ENCODE measurements at regions not wholly inside any gene's neighbourhood (a gene's known extent, or its start where the extent isn't known, plus 50 kb on each side); places are given as distances from the start of the nearest gene placed in this dataset.

- H3K4me3 ChIP-seq (replicated peaks in 1 of 3; ENCODE audit: insufficient read depth in 1 of 3, low read depth in 1 of 3, low read length in 3 of 3) = no peak overlapping the region
- no peak overlapping the region for H3K9ac ChIP-seq (replicated peaks; ENCODE audit: extremely low read depth, insufficient read depth, low read length)
- peaks cover 3 to 7% of the 10 kb centered on the region in 2 experiments for H3K27me3 ChIP-seq (ENCODE audit: control insufficient read depth in 2 of 2, insufficient read depth in 2 of 2, low read length in 2 of 2)
- H3K9me1 ChIP-seq (replicated peaks; ENCODE audit: control insufficient read depth, extremely low read depth, insufficient read depth, low read length) = no peaks in the 10 kb centered on the region
- no peak overlapping the region for H2AFZ ChIP-seq (ENCODE audit: low read depth, low read length)
- no TSS peak for BruUV-seq (replicated peaks)
- CTCF ChIA-PET = interaction anchor here (0.8 to 0.9 kb wide), 2 partner anchors 12 to 13 kb away, joined by 3 to 4 read pairs; no protein-coding TSS in a partner anchor
- H3K4me1 ChIP-seq (ENCODE audit: control insufficient read depth, extremely low read depth, insufficient read depth, low read length) = no peaks in the 10 kb centered on the region
- no peaks in the 10 kb centered on the region for H4K20me1 ChIP-seq (replicated peaks; ENCODE audit: control insufficient read depth, extremely low read depth, insufficient read depth, low read length)
- no peak overlapping the region for H3K4me2 ChIP-seq (ENCODE audit: insufficient read depth, low read length)
- no peaks in the 10 kb centered on the region for H3K79me2 ChIP-seq (ENCODE audit: control insufficient read depth, insufficient read depth, low read length)
- intact Hi-C loops (cut with micrococcal nuclease) = no loop called here
- no peaks in the 10 kb centered on the region for H3K9me3 ChIP-seq (replicated peaks; ENCODE audit: control insufficient read depth, insufficient read depth, low read length)
- no peak for DNase-seq (ENCODE audit: low read depth, low spot score)
- POLR2A ChIA-PET = no interaction called here
- H3K36me3 ChIP-seq (ENCODE audit: control insufficient read depth in 2 of 2, extremely low read depth in 1 of 2, insufficient read depth in 2 of 2, low read length in 2 of 2) = no peaks in the 10 kb centered on the region
- no peak overlapping the region for H3K27ac ChIP-seq (ENCODE audit: insufficient read depth, low read depth, low read length)
- FAIRE-seq = no peak
- dilution Hi-C loops (cut with MboI; ENCODE audit: extremely low pct_ligation_motif_present, low sequenced_read_pairs) = no loop called here
- TF ChIP-seq JUN (IDR thresholded peaks at IDR 0.05; ENCODE audit: borderline replicate concordance, insufficient read depth, insufficient read length, low read depth) (no peak), EZH2 (IDR thresholded peaks at IDR 0.05; ENCODE audit: borderline replicate concordance, low read depth, low read length, severe bottlenecking) (no peak), POLR2A (IDR thresholded peaks at IDR 0.05; ENCODE audit: low read depth, low read length) (no peak), CTCF (IDR thresholded peaks at IDR 0.05; ENCODE audit: extremely low read depth in 1 of 2, insufficient read depth in 1 of 2, low read depth in 1 of 2, low read length in 2 of 2) (no peak), MAX (IDR thresholded peaks at IDR 0.05; ENCODE audit: insufficient read depth, insufficient read length) (no peak), GATA2 (IDR thresholded peaks at IDR 0.05; ENCODE audit: insufficient read depth, insufficient read length, low read depth, low read length) (no peak), FOS (IDR thresholded peaks at IDR 0.05; ENCODE audit: borderline replicate concordance, insufficient read depth, low read length) (no peak), POLR2AphosphoS5 (IDR thresholded peaks at IDR 0.05; ENCODE audit: insufficient read depth, low read depth, low read length) (no peak), MYC (IDR thresholded peaks at IDR 0.05; ENCODE audit: low read depth, low read length) (no peak)
These were observed 100.1 kb downstream of the PDCL3 start for GRCh38 chr2:100662866-100663265.
